ENCODE measurements at regions not wholly inside any gene's neighbourhood (a gene's known extent, or its start where the extent isn't known, plus 50 kb on each side); places are given as distances from the start of the nearest gene placed in this dataset.

GRCh38 chr16:63244631-63245030, 1208.4 kb upstream of the CDH8 start:
- TF ChIP-seq, protein P1, sequence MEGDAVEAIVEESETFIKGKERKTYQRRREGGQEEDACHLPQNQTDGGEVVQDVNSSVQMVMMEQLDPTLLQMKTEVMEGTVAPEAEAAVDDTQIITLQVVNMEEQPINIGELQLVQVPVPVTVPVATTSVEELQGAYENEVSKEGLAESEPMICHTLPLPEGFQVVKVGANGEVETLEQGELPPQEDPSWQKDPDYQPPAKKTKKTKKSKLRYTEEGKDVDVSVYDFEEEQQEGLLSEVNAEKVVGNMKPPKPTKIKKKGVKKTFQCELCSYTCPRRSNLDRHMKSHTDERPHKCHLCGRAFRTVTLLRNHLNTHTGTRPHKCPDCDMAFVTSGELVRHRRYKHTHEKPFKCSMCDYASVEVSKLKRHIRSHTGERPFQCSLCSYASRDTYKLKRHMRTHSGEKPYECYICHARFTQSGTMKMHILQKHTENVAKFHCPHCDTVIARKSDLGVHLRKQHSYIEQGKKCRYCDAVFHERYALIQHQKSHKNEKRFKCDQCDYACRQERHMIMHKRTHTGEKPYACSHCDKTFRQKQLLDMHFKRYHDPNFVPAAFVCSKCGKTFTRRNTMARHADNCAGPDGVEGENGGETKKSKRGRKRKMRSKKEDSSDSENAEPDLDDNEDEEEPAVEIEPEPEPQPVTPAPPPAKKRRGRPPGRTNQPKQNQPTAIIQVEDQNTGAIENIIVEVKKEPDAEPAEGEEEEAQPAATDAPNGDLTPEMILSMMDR (IDR thresholded peaks at IDR 0.05; ENCODE audit: unreplicated experiment in 3 of 3) = no peak
- Mint-ChIP-seq H3K4me1 (no peaks in the 10 kb centered on the region), H3K27ac (no peak overlapping the region), H3K36me3 (ENCODE audit: low read depth) (no peaks in the 10 kb centered on the region), H3K27me3 (ENCODE audit: low read depth) (no peaks in the 10 kb centered on the region), H3K4me3 (no peak overlapping the region), H3K9me3 (peaks cover 11% of the 10 kb centered on the region)

DNA sequence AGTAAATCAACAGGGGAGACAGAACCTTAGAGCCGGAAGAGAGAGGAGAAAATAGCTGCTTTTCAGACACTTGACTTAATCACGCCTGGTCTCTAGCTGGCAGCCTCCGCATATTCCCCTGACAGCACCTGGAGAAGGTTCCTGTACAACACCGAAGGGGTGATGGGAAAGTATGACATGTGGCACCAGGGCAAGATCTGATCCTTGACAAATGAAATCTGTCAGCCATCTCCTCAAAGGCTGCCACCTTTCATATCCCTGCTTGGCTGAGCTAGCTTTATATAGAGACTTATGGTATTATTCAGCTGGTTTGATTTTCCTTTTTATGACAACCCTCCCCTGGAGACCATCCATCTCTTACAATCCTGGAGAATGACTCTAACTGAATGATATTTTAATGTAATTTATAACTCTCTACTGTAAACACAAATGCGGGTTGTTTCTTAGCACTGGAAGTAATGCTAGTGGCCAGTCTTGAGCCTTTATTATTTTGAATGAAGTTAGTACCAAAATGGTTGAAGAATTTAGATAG, 1205.3 kb upstream of the CDH8 start:
- Mint-ChIP-seq H3K27ac (no peak overlapping the region), H3K9me3 (no peaks in the 10 kb centered on the region), H3K27me3 (ENCODE audit: low read depth) (no peaks in the 10 kb centered on the region), H3K36me3 (ENCODE audit: low read depth) (no peaks in the 10 kb centered on the region), H3K4me1 (no peaks in the 10 kb centered on the region), H3K4me3 (no peak overlapping the region)
- TF ChIP-seq, protein P1 (IDR thresholded peaks at IDR 0.05; ENCODE audit: unreplicated experiment in 3 of 3) = no peak

GRCh38 chr16:63239065-63239570, 1202.9 kb upstream of the CDH8 start:
- Mint-ChIP-seq H3K27me3 (ENCODE audit: low read depth) (no peaks in the 10 kb centered on the region), H3K4me3 (no peak overlapping the region), H3K27ac (no peak overlapping the region), H3K9me3 (peaks cover 5% of the 10 kb centered on the region), H3K36me3 (ENCODE audit: low read depth) (no peaks in the 10 kb centered on the region), H3K4me1 (no peaks in the 10 kb centered on the region)
- TF ChIP-seq, protein P1 (IDR thresholded peaks at IDR 0.05; ENCODE audit: unreplicated experiment in 3 of 3) = no peak

- Mint-ChIP-seq H3K4me3 (no peak overlapping the region), H3K9me3 (peaks cover 5% of the 10 kb centered on the region), H3K36me3 (ENCODE audit: low read depth) (no peaks in the 10 kb centered on the region), H3K27me3 (ENCODE audit: low read depth) (no peaks in the 10 kb centered on the region), H3K27ac (no peak overlapping the region), H3K4me1 (no peaks in the 10 kb centered on the region)
- TF ChIP-seq, protein P1 (IDR thresholded peaks at IDR 0.05; ENCODE audit: unreplicated experiment in 3 of 3) = no peak
These were observed 1194.3 kb upstream of the CDH8 start for GRCh38 chr16:63230421-63231040.

DNA sequence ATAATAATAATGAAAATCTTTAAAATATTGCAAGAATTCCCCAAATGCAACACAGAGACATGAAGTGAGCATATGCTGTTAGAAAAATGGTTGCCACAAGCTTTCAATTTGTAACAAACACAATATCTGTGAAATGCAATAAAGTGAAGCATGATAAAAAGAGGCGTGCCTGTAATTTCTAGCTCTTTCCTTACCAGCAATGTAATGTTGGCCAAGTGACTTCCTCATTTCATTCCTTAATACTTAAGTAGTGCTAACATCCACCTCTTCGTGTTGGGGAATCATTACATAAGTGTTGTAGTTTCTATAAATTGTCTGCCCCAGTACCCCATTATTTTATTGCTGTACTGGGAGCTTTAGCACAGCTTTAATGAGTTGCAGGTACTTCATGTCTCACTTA, 1192.0 kb upstream of the CDH8 start:
- Mint-ChIP-seq H3K9me3 (no peaks in the 10 kb centered on the region), H3K36me3 (ENCODE audit: low read depth) (no peaks in the 10 kb centered on the region), H3K27me3 (ENCODE audit: low read depth) (no peaks in the 10 kb centered on the region), H3K4me3 (no peak overlapping the region), H3K4me1 (no peaks in the 10 kb centered on the region), H3K27ac (no peak overlapping the region)
- TF ChIP-seq, protein P1 (IDR thresholded peaks at IDR 0.05; ENCODE audit: unreplicated experiment in 3 of 3) = no peak

GRCh38 chr16:63223851-63224250, 1187.6 kb upstream of the CDH8 start:
- Mint-ChIP-seq H3K9me3 (peaks cover 3% of the 10 kb centered on the region), H3K4me3 (no peak overlapping the region)

More at GRCh38 chr16:63223851-63224250, 1187.6 kb upstream of the CDH8 start:
- Mint-ChIP-seq H3K27ac (no peak overlapping the region), H3K27me3 (ENCODE audit: low read depth) (no peaks in the 10 kb centered on the region), H3K36me3 (ENCODE audit: low read depth) (no peaks in the 10 kb centered on the region), H3K4me1 (no peaks in the 10 kb centered on the region)
- TF ChIP-seq, protein P1 (IDR thresholded peaks at IDR 0.05; ENCODE audit: unreplicated experiment in 3 of 3) = no peak

Measured in nephron (organoid).